ENCODE measurements at regions not wholly inside any gene's neighbourhood (a gene's known extent, or its start where the extent isn't known, plus 50 kb on each side); places are given as distances from the start of the nearest gene placed in this dataset.
"Not testable (repeated sequence)": the region's sequence is repeated elsewhere in the genome, so short reads cannot be mapped to it uniquely, and the experiment has no call there.

GRCh38 chr5:12662545-12663314 is 758.5 kb upstream of the CTNND2 start:
- peaks cover 30% of the 10 kb centered on the region for H3K27me3 Mint-ChIP-seq (ENCODE audit: unreplicated experiment)
- no peak overlapping the region for H3K27ac Mint-ChIP-seq (ENCODE audit: unreplicated experiment)
- no peaks in the 10 kb centered on the region for H3K36me3 Mint-ChIP-seq (ENCODE audit: unreplicated experiment)
- no peak for DNase-seq (ENCODE audit: extremely low spot score, unreplicated experiment)
- no peaks in the 10 kb centered on the region for H3K4me1 Mint-ChIP-seq (ENCODE audit: unreplicated experiment)
- TF ChIP-seq CTCF (IDR thresholded peaks at IDR 0.05): no peak
- H3K9me3 Mint-ChIP-seq (ENCODE audit: unreplicated experiment): peaks cover 24% of the 10 kb centered on the region
- H3K4me3 Mint-ChIP-seq (ENCODE audit: unreplicated experiment): no peak overlapping the region

GRCh38 chr5:12661617-12662370 is 757.5 kb upstream of the CTNND2 start:
- H3K27ac Mint-ChIP-seq (ENCODE audit: unreplicated experiment): no peak overlapping the region
- no peak overlapping the region for H3K4me3 Mint-ChIP-seq (ENCODE audit: unreplicated experiment)
- no peak for DNase-seq (ENCODE audit: extremely low spot score, unreplicated experiment)
- no peaks in the 10 kb centered on the region for H3K36me3 Mint-ChIP-seq (ENCODE audit: unreplicated experiment)
- peaks cover 24% of the 10 kb centered on the region for H3K9me3 Mint-ChIP-seq (ENCODE audit: unreplicated experiment)
- H3K4me1 Mint-ChIP-seq (ENCODE audit: unreplicated experiment): no peaks in the 10 kb centered on the region
- peaks cover 22% of the 10 kb centered on the region for H3K27me3 Mint-ChIP-seq (ENCODE audit: unreplicated experiment)
- no peak for TF ChIP-seq CTCF (IDR thresholded peaks at IDR 0.05)

GRCh38 chr5:12660279-12661107 is 756.2 kb upstream of the CTNND2 start:
- H3K27me3 Mint-ChIP-seq (ENCODE audit: unreplicated experiment): peaks cover 12% of the 10 kb centered on the region
- not testable (repeated sequence) for DNase-seq (ENCODE audit: extremely low spot score, unreplicated experiment); H3K36me3 Mint-ChIP-seq (ENCODE audit: unreplicated experiment); H3K4me3 Mint-ChIP-seq (ENCODE audit: unreplicated experiment); H3K27ac Mint-ChIP-seq (ENCODE audit: unreplicated experiment); H3K4me1 Mint-ChIP-seq (ENCODE audit: unreplicated experiment)
- peaks cover 24% of the 10 kb centered on the region for H3K9me3 Mint-ChIP-seq (ENCODE audit: unreplicated experiment)

GRCh38 chr5:12659686-12660085 is 755.4 kb upstream of the CTNND2 start:
- Mint-ChIP-seq H3K36me3 (ENCODE audit: unreplicated experiment) (no peaks in the 10 kb centered on the region), H3K9me3 (ENCODE audit: unreplicated experiment) (peaks cover 24% of the 10 kb centered on the region), H3K27me3 (ENCODE audit: unreplicated experiment) (peaks cover 5% of the 10 kb centered on the region), H3K4me1 (ENCODE audit: unreplicated experiment) (no peaks in the 10 kb centered on the region), H3K4me3 (ENCODE audit: unreplicated experiment) (no peak overlapping the region), H3K27ac (ENCODE audit: unreplicated experiment) (no peak overlapping the region)
- no peak for TF ChIP-seq CTCF (IDR thresholded peaks at IDR 0.05)
- DNase-seq (ENCODE audit: extremely low spot score, unreplicated experiment): no peak

GRCh38 chr5:12658871-12659446 is 754.7 kb upstream of the CTNND2 start:
- no peaks in the 10 kb centered on the region for H3K4me1 Mint-ChIP-seq (ENCODE audit: unreplicated experiment)
- no peaks in the 10 kb centered on the region for H3K36me3 Mint-ChIP-seq (ENCODE audit: unreplicated experiment)
- H3K27me3 Mint-ChIP-seq (ENCODE audit: unreplicated experiment): peaks cover under 1% of the 10 kb centered on the region
- H3K9me3 Mint-ChIP-seq (ENCODE audit: unreplicated experiment): peaks cover 19% of the 10 kb centered on the region
- H3K4me3 Mint-ChIP-seq (ENCODE audit: unreplicated experiment): no peak overlapping the region
- no peak for TF ChIP-seq CTCF (IDR thresholded peaks at IDR 0.05)
- no peak for DNase-seq (ENCODE audit: extremely low spot score, unreplicated experiment)
- H3K27ac Mint-ChIP-seq (ENCODE audit: unreplicated experiment): no peak overlapping the region

GRCh38 chr5:12657914-12658474 is 753.7 kb upstream of the CTNND2 start:
- H3K36me3 Mint-ChIP-seq (ENCODE audit: unreplicated experiment); H3K4me1 Mint-ChIP-seq (ENCODE audit: unreplicated experiment); H3K27ac Mint-ChIP-seq (ENCODE audit: unreplicated experiment); H3K4me3 Mint-ChIP-seq (ENCODE audit: unreplicated experiment); DNase-seq (ENCODE audit: extremely low spot score, unreplicated experiment); H3K27me3 Mint-ChIP-seq (ENCODE audit: unreplicated experiment): not testable (repeated sequence)
- H3K9me3 Mint-ChIP-seq (ENCODE audit: unreplicated experiment): peaks cover 18% of the 10 kb centered on the region
